ENCODE measurements at regions not wholly inside any gene's neighbourhood (a gene's known extent, or its start where the extent isn't known, plus 50 kb on each side); places are given as distances from the start of the nearest gene placed in this dataset.

DNA sequence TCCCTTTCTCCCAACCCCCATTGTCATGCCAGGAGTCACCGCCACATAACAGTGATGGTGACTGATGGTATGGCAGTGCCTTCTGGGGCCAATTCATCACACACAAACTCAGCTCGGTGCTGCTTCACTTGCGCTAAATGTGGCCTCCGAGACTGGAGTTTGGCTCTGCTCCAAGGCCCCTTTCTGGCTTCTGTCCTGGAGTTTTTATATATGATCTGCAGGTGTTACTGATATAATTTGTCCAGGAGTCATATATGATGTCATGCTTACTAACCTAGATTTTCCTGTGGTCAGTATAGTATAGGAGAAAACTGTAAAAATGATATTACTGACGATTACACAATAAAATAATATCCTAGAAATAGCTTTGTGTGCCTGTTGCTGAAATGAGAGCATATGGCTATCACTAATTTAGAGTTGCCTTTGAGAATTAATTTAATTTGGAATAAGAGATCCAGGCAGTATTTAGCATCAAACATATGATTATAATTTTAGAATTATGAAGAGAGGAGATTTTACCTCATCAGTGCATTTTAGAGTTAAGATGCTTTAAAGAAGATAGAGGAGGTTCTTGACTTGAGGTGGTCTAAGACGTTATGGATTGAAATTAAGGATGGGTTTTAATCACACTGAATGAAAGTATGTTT is 334.1 kb upstream of the CD180 start:
- TF ChIP-seq, protein P1, sequence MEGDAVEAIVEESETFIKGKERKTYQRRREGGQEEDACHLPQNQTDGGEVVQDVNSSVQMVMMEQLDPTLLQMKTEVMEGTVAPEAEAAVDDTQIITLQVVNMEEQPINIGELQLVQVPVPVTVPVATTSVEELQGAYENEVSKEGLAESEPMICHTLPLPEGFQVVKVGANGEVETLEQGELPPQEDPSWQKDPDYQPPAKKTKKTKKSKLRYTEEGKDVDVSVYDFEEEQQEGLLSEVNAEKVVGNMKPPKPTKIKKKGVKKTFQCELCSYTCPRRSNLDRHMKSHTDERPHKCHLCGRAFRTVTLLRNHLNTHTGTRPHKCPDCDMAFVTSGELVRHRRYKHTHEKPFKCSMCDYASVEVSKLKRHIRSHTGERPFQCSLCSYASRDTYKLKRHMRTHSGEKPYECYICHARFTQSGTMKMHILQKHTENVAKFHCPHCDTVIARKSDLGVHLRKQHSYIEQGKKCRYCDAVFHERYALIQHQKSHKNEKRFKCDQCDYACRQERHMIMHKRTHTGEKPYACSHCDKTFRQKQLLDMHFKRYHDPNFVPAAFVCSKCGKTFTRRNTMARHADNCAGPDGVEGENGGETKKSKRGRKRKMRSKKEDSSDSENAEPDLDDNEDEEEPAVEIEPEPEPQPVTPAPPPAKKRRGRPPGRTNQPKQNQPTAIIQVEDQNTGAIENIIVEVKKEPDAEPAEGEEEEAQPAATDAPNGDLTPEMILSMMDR (IDR thresholded peaks at IDR 0.05; ENCODE audit: borderline replicate concordance, extremely low read depth, insufficient read depth), result no peak
- Histone ChIP-seq H3K27ac (ENCODE audit: low read depth in 2 of 2, low read length in 2 of 2) (no peak overlapping the region), H3K27me3 (ENCODE audit: control insufficient read depth, insufficient read depth, low read length) (no peaks in the 10 kb centered on the region), H3K9me3 (ENCODE audit: control insufficient read depth in 2 of 3, insufficient read depth in 1 of 3, low read length in 3 of 3) (no peaks in the 10 kb centered on the region), H3K4me1 (ENCODE audit: control insufficient read depth in 2 of 3, insufficient read depth in 2 of 3, low read depth in 1 of 3, low read length in 3 of 3) (no peaks in the 10 kb centered on the region), H3K36me3 (ENCODE audit: control insufficient read depth in 2 of 3, insufficient read depth in 3 of 3, low read length in 3 of 3) (no peaks in the 10 kb centered on the region), H3K4me3 (ENCODE audit: low read length in 3 of 3) (no peak overlapping the region), H3K9ac (ENCODE audit: low read length in 3 of 3) (no peak overlapping the region)
- intact Hi-C loops (cut with DNase I), result no loop called here
- peak in 2 of 5 donors; percentile 26 for DNase-seq
- FAIRE-seq, result no peak

DNA sequence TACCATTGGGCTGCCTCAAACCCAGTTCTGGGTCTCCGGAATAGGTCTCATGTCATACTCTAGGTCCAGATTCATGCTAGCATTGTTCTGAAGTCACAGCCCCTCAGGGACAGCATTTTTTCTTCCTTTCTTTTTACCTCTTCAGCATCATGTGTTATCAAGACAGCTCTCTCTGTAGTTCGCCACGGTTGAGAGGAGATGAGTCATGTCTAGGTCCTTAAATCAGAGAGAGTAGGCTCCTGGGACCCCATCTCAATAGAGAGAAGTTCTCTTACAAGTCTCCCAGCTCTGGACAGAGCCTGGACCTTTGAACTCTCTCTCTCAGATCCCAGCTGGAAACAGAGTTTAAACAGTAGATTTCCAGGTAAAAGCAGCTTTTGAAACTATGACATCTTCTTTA is 332.4 kb upstream of the CD180 start:
- no peaks in the 10 kb centered on the region for H3K27me3 ChIP-seq (ENCODE audit: control insufficient read depth, insufficient read depth, low read length)
- intact Hi-C loops (cut with DNase I), result no loop called here
- no peaks in the 10 kb centered on the region for H3K36me3 ChIP-seq (ENCODE audit: control insufficient read depth in 2 of 3, insufficient read depth in 3 of 3, low read length in 3 of 3)
- FAIRE-seq (no peak), DNase-seq (peak in 1 of 5 donors; percentile 49)
- no peak overlapping the region for H3K4me3 ChIP-seq (ENCODE audit: low read length in 3 of 3)
- TF ChIP-seq, protein P1 (IDR thresholded peaks at IDR 0.05; ENCODE audit: borderline replicate concordance, extremely low read depth, insufficient read depth), result no peak
- no peaks in the 10 kb centered on the region for H3K9me3 ChIP-seq (ENCODE audit: control insufficient read depth in 2 of 3, insufficient read depth in 1 of 3, low read length in 3 of 3)
- H3K4me1 ChIP-seq (ENCODE audit: control insufficient read depth in 2 of 3, insufficient read depth in 2 of 3, low read depth in 1 of 3, low read length in 3 of 3), result no peaks in the 10 kb centered on the region
- no peak overlapping the region for H3K9ac ChIP-seq (ENCODE audit: low read length in 3 of 3)
- no peak overlapping the region for H3K27ac ChIP-seq (ENCODE audit: low read depth in 2 of 2, low read length in 2 of 2)

DNA sequence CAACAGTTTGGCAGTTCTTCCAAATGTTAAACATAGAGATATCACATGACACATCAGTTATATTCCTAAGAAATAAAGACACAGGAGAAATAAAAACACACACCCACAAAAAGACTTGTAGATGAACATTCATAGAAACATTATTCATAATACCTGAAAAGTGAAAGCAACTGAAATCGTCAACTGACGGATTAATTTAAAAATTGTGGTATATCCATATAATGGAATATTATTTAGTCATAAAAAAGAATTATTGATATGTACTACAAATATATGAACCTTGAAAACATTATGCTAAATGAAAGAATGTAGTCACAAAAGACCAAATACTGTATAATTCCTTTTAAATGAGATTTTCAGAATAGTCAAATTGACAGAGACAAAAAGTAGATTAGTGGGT is 330.2 kb upstream of the CD180 start:
- no peak overlapping the region for H3K4me3 ChIP-seq (ENCODE audit: low read length in 3 of 3)
- no peak overlapping the region for H3K9ac ChIP-seq (ENCODE audit: low read length in 3 of 3)
- DNase-seq (no peak), FAIRE-seq (no peak)
- no peak overlapping the region for H3K27ac ChIP-seq (ENCODE audit: low read depth in 2 of 2, low read length in 2 of 2)
- no peaks in the 10 kb centered on the region for H3K4me1 ChIP-seq (ENCODE audit: control insufficient read depth in 2 of 3, insufficient read depth in 2 of 3, low read depth in 1 of 3, low read length in 3 of 3)
- intact Hi-C loops (cut with DNase I), result no loop called here
- H3K27me3 ChIP-seq (ENCODE audit: control insufficient read depth, insufficient read depth, low read length), result no peaks in the 10 kb centered on the region
- no peaks in the 10 kb centered on the region for H3K36me3 ChIP-seq (ENCODE audit: control insufficient read depth in 2 of 3, insufficient read depth in 3 of 3, low read length in 3 of 3)
- TF ChIP-seq, protein P1 (IDR thresholded peaks at IDR 0.05; ENCODE audit: borderline replicate concordance, extremely low read depth, insufficient read depth), result no peak
- H3K9me3 ChIP-seq (ENCODE audit: control insufficient read depth in 2 of 3, insufficient read depth in 1 of 3, low read length in 3 of 3), result no peaks in the 10 kb centered on the region

Data from kidney (tissue), 13 donors.